ENCODE measurements at regions not wholly inside any gene's neighbourhood (a gene's known extent, or its start where the extent isn't known, plus 50 kb on each side); places are given as distances from the start of the nearest gene placed in this dataset.
A peak's percentile ranks its signal among the peaks of the same experiment; 100 is the strongest.

GRCh38 chr14:34038358-34039057 lies 87.6 kb upstream of the EGLN3 start (continued):
- TF ChIP-seq ZNF142 (CRISPR knock-in tag; IDR thresholded peaks at IDR 0.05) (no peak), ZMAT5 (CRISPR knock-in tag; IDR thresholded peaks at IDR 0.05; ENCODE audit: borderline replicate concordance, low read depth) (no peak), NR2C2 (CRISPR knock-in tag; IDR thresholded peaks at IDR 0.05; ENCODE audit: borderline replicate concordance) (no peak), FOSL1 (CRISPR knock-in tag; IDR thresholded peaks at IDR 0.05; ENCODE audit: borderline replicate concordance) (no peak), ZBTB20 (CRISPR knock-in tag; IDR thresholded peaks at IDR 0.05; ENCODE audit: borderline replicate concordance, low read depth) (peak; percentile 88; the same call in 1 of the 2 replicates), ZBTB43 (CRISPR knock-in tag; conservative IDR thresholded peaks at IDR 0.05) (peak; percentile 94), ZNF660 (CRISPR knock-in tag; IDR thresholded peaks at IDR 0.05; ENCODE audit: borderline replicate concordance, low read depth) (peak; percentile 81; the same call in 1 of the 2 replicates), MIER2 (CRISPR knock-in tag; IDR thresholded peaks at IDR 0.05) (no peak), ARNT (IDR thresholded peaks at IDR 0.05) (no peak), ZBTB25 (CRISPR knock-in tag; IDR thresholded peaks at IDR 0.05) (no peak), PTBP1 (IDR thresholded peaks at IDR 0.05; ENCODE audit: low read depth, low read length, poor library complexity, severe bottlenecking) (no peak), NFE2 (CRISPR knock-in tag; IDR thresholded peaks at IDR 0.05) (no peak), LBX2 (CRISPR knock-in tag; IDR thresholded peaks at IDR 0.05; ENCODE audit: borderline replicate concordance) (no peak), PHF20 (CRISPR knock-in tag; IDR thresholded peaks at IDR 0.05) (no peak), RORA (CRISPR knock-in tag; IDR thresholded peaks at IDR 0.05) (no peak), PRDM10 (CRISPR knock-in tag; IDR thresholded peaks at IDR 0.05; ENCODE audit: low read depth) (no peak), NBN (conservative IDR thresholded peaks at IDR 0.05) (no peak)

Data from HepG2 (cell line).